ENCODE measurements at regions not wholly inside any gene's neighbourhood (a gene's known extent, or its start where the extent isn't known, plus 50 kb on each side); places are given as distances from the start of the nearest gene placed in this dataset.

DNA sequence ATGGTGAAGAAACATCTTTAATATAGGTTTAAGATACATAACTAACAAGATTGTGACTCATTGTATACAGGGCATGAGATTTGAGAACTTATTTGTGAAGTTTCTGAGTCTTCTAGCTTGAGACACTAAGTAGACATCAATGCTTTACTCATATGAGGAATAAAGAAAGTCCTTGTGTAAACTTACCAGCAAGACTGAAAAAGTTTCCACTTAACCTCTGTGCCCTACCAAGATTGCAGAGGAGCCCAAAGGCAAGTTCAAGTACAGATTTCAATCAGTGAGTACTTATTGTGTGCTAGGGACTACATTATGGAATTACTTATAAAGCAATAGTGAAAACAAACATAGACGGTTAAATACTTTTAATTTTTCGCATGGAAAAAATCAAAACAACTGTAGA, 1041.2 kb upstream of the CELF4 start:
- TF ChIP-seq, protein P1, sequence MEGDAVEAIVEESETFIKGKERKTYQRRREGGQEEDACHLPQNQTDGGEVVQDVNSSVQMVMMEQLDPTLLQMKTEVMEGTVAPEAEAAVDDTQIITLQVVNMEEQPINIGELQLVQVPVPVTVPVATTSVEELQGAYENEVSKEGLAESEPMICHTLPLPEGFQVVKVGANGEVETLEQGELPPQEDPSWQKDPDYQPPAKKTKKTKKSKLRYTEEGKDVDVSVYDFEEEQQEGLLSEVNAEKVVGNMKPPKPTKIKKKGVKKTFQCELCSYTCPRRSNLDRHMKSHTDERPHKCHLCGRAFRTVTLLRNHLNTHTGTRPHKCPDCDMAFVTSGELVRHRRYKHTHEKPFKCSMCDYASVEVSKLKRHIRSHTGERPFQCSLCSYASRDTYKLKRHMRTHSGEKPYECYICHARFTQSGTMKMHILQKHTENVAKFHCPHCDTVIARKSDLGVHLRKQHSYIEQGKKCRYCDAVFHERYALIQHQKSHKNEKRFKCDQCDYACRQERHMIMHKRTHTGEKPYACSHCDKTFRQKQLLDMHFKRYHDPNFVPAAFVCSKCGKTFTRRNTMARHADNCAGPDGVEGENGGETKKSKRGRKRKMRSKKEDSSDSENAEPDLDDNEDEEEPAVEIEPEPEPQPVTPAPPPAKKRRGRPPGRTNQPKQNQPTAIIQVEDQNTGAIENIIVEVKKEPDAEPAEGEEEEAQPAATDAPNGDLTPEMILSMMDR (IDR thresholded peaks at IDR 0.05): no peak
- TF ChIP-seq POLR2A (IDR thresholded peaks at IDR 0.05): no peak
